22Rv1 (cell line): ENCODE measurements at regions not wholly inside any gene's neighbourhood (a gene's known extent, or its start where the extent isn't known, plus 50 kb on each side); places are given as distances from the start of the nearest gene placed in this dataset.

Experiments used
- CTCF ChIP-seq: fragments of 450-650 bp; IDR thresholded peaks from 2 replicates; pipeline ENCODE4 v1.5.1; 2017; ENCODE audit warnings: mild to moderate bottlenecking
- ZFX ChIP-seq: fragments of 450-650 bp; IDR thresholded peaks from 2 replicates; pipeline ENCODE4 v1.6.1; 2017; ENCODE audit warnings: antibody characterized with exemption, borderline replicate concordance

DNA sequence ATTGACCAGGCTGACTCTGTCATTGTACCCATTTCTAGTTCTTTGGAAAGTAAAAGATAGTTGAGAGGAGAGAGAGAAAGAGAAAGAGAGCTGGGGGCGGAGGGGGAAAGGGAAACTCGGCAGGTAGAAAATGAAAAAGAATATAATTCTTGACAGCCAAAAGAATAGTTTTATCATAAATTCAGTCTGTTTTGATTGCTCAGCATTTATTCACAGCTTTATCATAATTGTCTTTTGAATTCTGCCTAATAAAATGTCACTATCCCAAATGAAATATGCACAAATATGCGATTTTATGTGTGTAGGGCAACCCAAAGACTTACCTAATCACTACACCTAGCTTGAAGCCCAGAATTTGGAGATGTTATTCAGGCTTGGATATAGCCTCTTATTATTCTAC lies 1024.0 kb upstream of the PABPC4L start:
- TF ChIP-seq CTCF: no peak
- TF ChIP-seq ZFX: no peak
